CD14-positive monocyte (primary cell): ENCODE measurements at regions not wholly inside any gene's neighbourhood (a gene's known extent, or its start where the extent isn't known, plus 50 kb on each side); places are given as distances from the start of the nearest gene placed in this dataset. TPM values are rescaled to one million over a fixed set of nuclear protein-coding genes. Genes with fewer than 3 reads are reported as not detected.

Experiments used
- DNase-seq, 3 donors: peaks; one replicate each; pipeline ENCODE4 v3.0.0-alpha.2; 2011 to 2022
- H2AFZ ChIP-seq: 2 replicates; pipeline ENCODE4 v1.6.0; 2012; ENCODE audit warnings: mild to moderate bottlenecking, low read depth, low read length, inconsistent platforms; ENCODE audit not compliant: insufficient read depth, poor library complexity, severe bottlenecking
- H3K27ac ChIP-seq, 2 donors: 1 replicate in 1 of 2; 2 replicates in 1 of 2; pipeline ENCODE4 v1.5.1; 2012 to 2013; ENCODE audit warnings: low read length in 2 of 2, control low read depth in 1 of 2, inconsistent platforms in 1 of 2, low read depth in 1 of 2, mild to moderate bottlenecking in 1 of 2
- H3K27me3 ChIP-seq, 2 donors: one replicate each; pipeline versions ENCODE4 v1.6.0 to v1.6.1; 2011 to 2013; ENCODE audit warnings: low read length in 2 of 2; ENCODE audit not compliant: control insufficient read depth in 2 of 2, insufficient read depth in 2 of 2
- H3K36me3 ChIP-seq, 2 donors: replicated peaks in 1 of 2; 1 replicate in 1 of 2; 2 replicates in 1 of 2; pipeline versions ENCODE4 v1.5.1 to v1.6.1; 2012 to 2013; ENCODE audit warnings: low read length in 2 of 2, control low read depth in 1 of 2, inconsistent platforms in 1 of 2, mild to moderate bottlenecking in 1 of 2; ENCODE audit not compliant: insufficient read depth in 2 of 2, control insufficient read depth in 1 of 2
- H3K4me1 ChIP-seq, 2 donors: 1 replicate in 1 of 2; 2 replicates in 1 of 2; pipeline versions ENCODE4 v1.5.1 to v1.6.1; 2012 to 2013; ENCODE audit warnings: low read length in 2 of 2, control low read depth in 1 of 2, inconsistent platforms in 1 of 2, mild to moderate bottlenecking in 1 of 2, moderate library complexity in 1 of 2; ENCODE audit not compliant: insufficient read depth in 2 of 2, control insufficient read depth in 1 of 2
- H3K4me2 ChIP-seq: replicated peaks from 2 replicates; pipeline ENCODE3; 2012; ENCODE audit warnings: low read length, moderate library complexity, mild to moderate bottlenecking; ENCODE audit not compliant: poor library complexity, severe bottlenecking; ENCODE audit errors: extremely low read depth
- H3K4me3 ChIP-seq, 3 experiments: fragments of 200-600 bp in 1 of 3; sonication (generic) in 1 of 3; replicated peaks in 1 of 3; 1 replicate in 2 of 3; 2 replicates in 1 of 3; pipeline ENCODE4 v1.5.1; 2011 to 2013; ENCODE audit warnings: low read length in 3 of 3, mild to moderate bottlenecking in 3 of 3, control low read depth in 2 of 3, low read depth in 2 of 3, inconsistent platforms in 1 of 3, moderate library complexity in 1 of 3
- H3K79me2 ChIP-seq: 2 replicates; pipeline ENCODE4 v1.6.0; 2012; ENCODE audit warnings: mild to moderate bottlenecking, control low read depth, inconsistent platforms, low read length, moderate library complexity; ENCODE audit not compliant: insufficient read depth
- H3K9ac ChIP-seq: 2 replicates; pipeline ENCODE4 v1.6.0; 2017; ENCODE audit warnings: low read length, mild to moderate bottlenecking; ENCODE audit not compliant: insufficient read depth, poor library complexity, severe bottlenecking
- H3K9me3 ChIP-seq, 2 donors: replicated peaks in 1 of 2; 1 replicate in 1 of 2; 2 replicates in 1 of 2; pipeline versions ENCODE4 v1.5.1 to v1.6.1; 2012 to 2013; ENCODE audit warnings: low read length in 2 of 2, control low read depth in 1 of 2; ENCODE audit not compliant: control insufficient read depth in 1 of 2, insufficient read depth in 1 of 2
- H4K20me1 ChIP-seq: 2 replicates; pipeline ENCODE4 v1.6.0; 2012; ENCODE audit warnings: mild to moderate bottlenecking, low read length, control low read depth, moderate library complexity; ENCODE audit not compliant: insufficient read depth
- H3K27ac Mint-ChIP-seq, 7 donors: one replicate each; pipeline ENCODE4 v1.8.0; 2020; ENCODE audit warnings: mild to moderate bottlenecking in 7 of 7, mixed read lengths in 7 of 7, moderate library complexity in 6 of 7, inconsistent platforms in 2 of 7
- H3K27me3 Mint-ChIP-seq, 3 donors: one replicate each; pipeline ENCODE4 v1.8.0; 2021 to 2022; ENCODE audit warnings: low read depth in 3 of 3, mild to moderate bottlenecking in 3 of 3, mixed read lengths in 3 of 3, moderate library complexity in 3 of 3, inconsistent platforms in 1 of 3
- H3K36me3 Mint-ChIP-seq, 2 donors: one replicate each; pipeline ENCODE4 v1.8.0; 2020; ENCODE audit warnings: mixed read lengths in 2 of 2, inconsistent platforms in 1 of 2, mild to moderate bottlenecking in 1 of 2
- H3K4me1 Mint-ChIP-seq: one replicate; pipeline ENCODE4 v1.8.0; 2020; ENCODE audit warnings: mild to moderate bottlenecking, mixed read lengths
- H3K4me3 Mint-ChIP-seq, 2 donors: one replicate each; pipeline ENCODE4 v1.8.0; 2020; ENCODE audit warnings: mild to moderate bottlenecking in 2 of 2, mixed read lengths in 2 of 2, moderate library complexity in 1 of 2
- H3K9me3 Mint-ChIP-seq, 7 donors: one replicate each; pipeline ENCODE4 v1.8.0; 2020 to 2022; ENCODE audit warnings: mixed read lengths in 7 of 7, mild to moderate bottlenecking in 6 of 7, moderate library complexity in 6 of 7, inconsistent platforms in 2 of 7
- WGBS: methylation state at CpG from one replicate; pipeline ENCODE4 v1.1.5; 2013; ENCODE audit warnings: missing lambda C conversion rate; ENCODE audit not compliant: insufficient coverage; 5-methylcytosine and 5-hydroxymethylcytosine counted together
- intact Hi-C, 2 donors: fragments of 100-400 bp; cut with micrococcal nuclease; formaldehyde crosslinking; loops; one replicate each; pipeline versions ENCODE4 v1.15.0 to v1.15.1; 2023
- small RNA-seq: library from RNA; depleted of rRNA; stranded (forward); fragments of <200 nt; gene quantifications from one replicate; pipeline ENCODE3, GENCODE V24; 2012; ENCODE audit warnings: low read depth; ENCODE audit not compliant: insufficient read length
- TF ChIP-seq, protein P1 (sequence below): fragments of 200-600 bp; IDR thresholded peaks from one replicate; pipeline ENCODE4 v1.8.0; 2022; ENCODE audit warnings: antibody characterized with exemption, mild to moderate bottlenecking

DNA sequence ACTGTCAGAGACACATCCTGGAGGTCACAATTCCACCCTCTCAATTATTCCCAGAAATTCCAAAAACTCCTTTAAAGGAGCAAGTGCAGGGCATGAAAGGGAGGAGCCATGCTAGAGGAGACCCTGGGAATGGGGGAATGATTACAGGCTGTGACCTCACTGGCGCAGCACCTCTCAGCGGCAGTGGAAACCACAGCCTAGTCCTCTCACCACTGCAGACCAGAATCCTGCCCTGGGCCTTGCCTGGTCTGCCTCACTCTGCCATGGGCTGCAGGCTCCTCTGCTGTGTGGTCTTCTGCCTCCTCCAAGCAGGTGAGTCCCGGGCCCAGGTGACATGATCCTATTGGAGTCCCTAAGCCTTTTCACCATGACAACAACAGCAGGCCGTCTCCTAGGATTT, 50.5 kb upstream of the PRSS58 start:
- Histone ChIP-seq H3K4me3 (no peak overlapping the region), H3K9ac (no peak overlapping the region), H3K9me3 (no peaks in the 10 kb centered on the region), H4K20me1 (no peaks in the 10 kb centered on the region), H3K27ac (no peak overlapping the region), H3K4me1 (peaks cover under 1% of the 10 kb centered on the region in 2 donors), H3K79me2 (no peaks in the 10 kb centered on the region), H2AFZ (no peak overlapping the region), H3K27me3 (no peaks in the 10 kb centered on the region), H3K4me2 (no peak overlapping the region), H3K36me3 (no peaks in the 10 kb centered on the region)
- Mint-ChIP-seq H3K4me1 (peaks cover 20% of the 10 kb centered on the region), H3K27ac (peak overlapping the region in 1 of 7 donors; percentile 51), H3K27me3 (peaks cover 2 to 8% (median 7%) of the 10 kb centered on the region in 3 donors), H3K9me3 (peaks cover 0 to 2% (median 0%) of the 10 kb centered on the region in 7 donors), H3K36me3 (no peaks in the 10 kb centered on the region), H3K4me3 (no peak overlapping the region)
- TF ChIP-seq, protein P1, sequence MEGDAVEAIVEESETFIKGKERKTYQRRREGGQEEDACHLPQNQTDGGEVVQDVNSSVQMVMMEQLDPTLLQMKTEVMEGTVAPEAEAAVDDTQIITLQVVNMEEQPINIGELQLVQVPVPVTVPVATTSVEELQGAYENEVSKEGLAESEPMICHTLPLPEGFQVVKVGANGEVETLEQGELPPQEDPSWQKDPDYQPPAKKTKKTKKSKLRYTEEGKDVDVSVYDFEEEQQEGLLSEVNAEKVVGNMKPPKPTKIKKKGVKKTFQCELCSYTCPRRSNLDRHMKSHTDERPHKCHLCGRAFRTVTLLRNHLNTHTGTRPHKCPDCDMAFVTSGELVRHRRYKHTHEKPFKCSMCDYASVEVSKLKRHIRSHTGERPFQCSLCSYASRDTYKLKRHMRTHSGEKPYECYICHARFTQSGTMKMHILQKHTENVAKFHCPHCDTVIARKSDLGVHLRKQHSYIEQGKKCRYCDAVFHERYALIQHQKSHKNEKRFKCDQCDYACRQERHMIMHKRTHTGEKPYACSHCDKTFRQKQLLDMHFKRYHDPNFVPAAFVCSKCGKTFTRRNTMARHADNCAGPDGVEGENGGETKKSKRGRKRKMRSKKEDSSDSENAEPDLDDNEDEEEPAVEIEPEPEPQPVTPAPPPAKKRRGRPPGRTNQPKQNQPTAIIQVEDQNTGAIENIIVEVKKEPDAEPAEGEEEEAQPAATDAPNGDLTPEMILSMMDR, result no peak
- DNase-seq, result no peak
- WGBS, result 90% methylated on average over 4 of the region's 4 CpGs
- intact Hi-C loops, result loop anchor here in 1 of 2 donors (2.0 kb wide), 1 partner anchor 36 kb away; no protein-coding TSS in a partner anchor

Small RNA genes lying in the stretch of these regions (small RNA-seq; reads per million reads assigned to genes)
- not detected for gene TRBV5-2
- gene TRBV8-1, result not detected
- not detected for gene TRBV8-2
